ENCODE measurements at regions not wholly inside any gene's neighbourhood (a gene's known extent, or its start where the extent isn't known, plus 50 kb on each side); places are given as distances from the start of the nearest gene placed in this dataset.

GRCh38 chr12:98328467-98328866 is 186.9 kb upstream of the TMPO start:
- Histone ChIP-seq H3K4me1 (no peaks in the 10 kb centered on the region), H3K4me3 (no peak overlapping the region), H3K27me3 (no peaks in the 10 kb centered on the region), H3K36me3 (no peaks in the 10 kb centered on the region), H3K9me3 (peaks cover 0 to under 1% (median 0%) of the 10 kb centered on the region in 11 donors), H3K27ac (no peak overlapping the region)
- intact Hi-C loops (cut with DNase I): no loop called here
- TF ChIP-seq CTCF (IDR thresholded peaks at IDR 0.05): no peak
- ATAC-seq (no peak), DNase-seq (no peak)
- WGBS, 2 donors: 93 to 98% methylated on average over 2 of the region's 2 CpGs

DNA sequence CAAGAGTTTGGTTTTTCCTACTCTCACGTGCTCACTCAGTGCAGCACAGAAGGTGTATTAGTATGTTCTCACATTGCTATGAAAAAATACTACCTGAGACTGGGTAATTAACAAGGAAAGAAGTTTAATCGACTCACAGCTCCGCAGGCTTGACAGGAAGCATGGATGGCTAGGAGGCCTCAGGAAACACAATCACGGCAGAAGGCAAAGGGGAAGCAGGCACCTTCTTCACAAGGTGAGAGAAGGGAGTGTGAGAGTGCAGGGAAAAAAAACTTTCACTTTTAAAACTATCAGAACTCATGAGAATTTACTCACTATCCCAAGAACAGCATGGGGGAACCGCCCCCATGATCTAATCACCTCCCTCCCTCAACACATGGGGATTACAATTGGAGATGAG is 185.8 kb upstream of the TMPO start:
- DNase-seq (no peak), ATAC-seq (no peak)
- Histone ChIP-seq H3K27ac (no peak overlapping the region), H3K4me3 (no peak overlapping the region), H3K9me3 (no peaks in the 10 kb centered on the region), H3K36me3 (no peaks in the 10 kb centered on the region), H3K4me1 (no peaks in the 10 kb centered on the region), H3K27me3 (no peaks in the 10 kb centered on the region)
- 63 to 64% methylated on average over 5 of the region's 5 CpGs for WGBS, 2 donors
- TF ChIP-seq CTCF (IDR thresholded peaks at IDR 0.05): no peak
- intact Hi-C loops (cut with DNase I): no loop called here

- Histone ChIP-seq H3K27ac (no peak overlapping the region), H3K4me1 (no peaks in the 10 kb centered on the region), H3K36me3 (no peaks in the 10 kb centered on the region), H3K4me3 (no peak overlapping the region), H3K27me3 (no peaks in the 10 kb centered on the region), H3K9me3 (no peaks in the 10 kb centered on the region)
- TF ChIP-seq CTCF (IDR thresholded peaks at IDR 0.05): no peak
- intact Hi-C loops (cut with DNase I): no loop called here
- 85 to 86% methylated on average over 1 of the region's 1 CpG for WGBS, 2 donors
- ATAC-seq: no peak
- DNase-seq: no peak
Measured at GRCh38 chr12:98332642-98333041, 182.7 kb upstream of the TMPO start.

DNA sequence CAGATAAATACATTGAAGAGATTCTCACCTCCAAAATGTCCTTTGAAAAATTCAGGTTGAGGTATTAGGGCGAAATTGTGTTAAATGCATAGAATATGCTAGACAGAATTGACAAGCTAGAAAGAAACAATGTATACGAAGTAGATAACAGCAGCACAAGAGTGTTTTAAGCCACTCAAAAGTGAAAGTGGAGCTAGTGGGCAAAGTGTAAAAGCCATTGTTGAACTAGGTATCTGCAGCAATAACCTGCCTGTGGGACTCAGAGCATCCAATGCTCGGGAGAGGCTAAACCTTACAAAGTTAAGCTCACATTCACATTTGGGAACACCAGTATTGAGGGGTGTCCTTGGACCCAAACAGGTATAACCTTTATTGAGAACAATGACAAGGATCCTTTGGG is 180.6 kb upstream of the TMPO start:
- Histone ChIP-seq H3K9me3 (no peaks in the 10 kb centered on the region), H3K27ac (no peak overlapping the region), H3K4me1 (no peaks in the 10 kb centered on the region), H3K27me3 (no peaks in the 10 kb centered on the region), H3K4me3 (no peak overlapping the region), H3K36me3 (no peaks in the 10 kb centered on the region)
- TF ChIP-seq CTCF (IDR thresholded peaks at IDR 0.05): no peak
- intact Hi-C loops (cut with DNase I): no loop called here
- WGBS, 2 donors: 78 to 83% methylated on average over 3 of the region's 3 CpGs
- ATAC-seq: no peak
- DNase-seq: no peak

DNA sequence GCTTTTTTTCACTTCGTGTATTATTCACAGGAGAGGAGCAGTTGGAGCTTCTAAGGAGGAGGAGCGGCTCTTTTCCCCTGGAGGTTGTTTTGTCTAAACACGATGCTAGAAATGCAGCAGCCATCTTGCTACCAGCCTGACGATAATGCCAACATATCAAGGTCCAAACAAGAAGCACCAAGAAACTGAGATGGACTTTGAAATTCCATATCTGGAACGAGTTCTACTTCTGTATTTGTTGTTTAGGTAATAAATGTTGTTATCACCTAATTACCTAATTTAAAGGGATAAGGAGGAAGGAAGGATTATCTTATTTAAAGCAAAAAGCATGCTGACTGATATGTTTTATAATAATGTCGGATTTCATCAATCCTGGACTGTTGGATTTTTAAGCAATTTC is 174.4 kb upstream of the TMPO start:
- TF ChIP-seq CTCF (IDR thresholded peaks at IDR 0.05): no peak
- WGBS, 2 donors: 81 to 83% methylated on average over 6 of the region's 6 CpGs
- intact Hi-C loops (cut with DNase I): no loop called here

More for the DNA sequence above, 174.4 kb upstream of the TMPO start:
- Histone ChIP-seq H3K27ac (no peak overlapping the region), H3K9me3 (no peaks in the 10 kb centered on the region), H3K27me3 (no peaks in the 10 kb centered on the region), H3K36me3 (no peaks in the 10 kb centered on the region), H3K4me3 (no peak overlapping the region), H3K4me1 (no peaks in the 10 kb centered on the region)
- DNase-seq (no peak), ATAC-seq (no peak)

Data from heart right ventricle (tissue), 16 donors.